Muscle layer of colon (tissue), 2 donors: ENCODE measurements at regions not wholly inside any gene's neighbourhood (a gene's known extent, or its start where the extent isn't known, plus 50 kb on each side); places are given as distances from the start of the nearest gene placed in this dataset.
"Not testable (repeated sequence)": the region's sequence is repeated elsewhere in the genome, so short reads cannot be mapped to it uniquely, and the experiment has no call there.

Experiments used
- H3K27ac ChIP-seq: one replicate; pipeline ENCODE4 v1.7.0; 2013; ENCODE audit warnings: low read depth, mild to moderate bottlenecking, low read length, moderate library complexity
- H3K27me3 ChIP-seq, 2 donors: one replicate each; pipeline ENCODE4 v1.7.0; 2013; ENCODE audit warnings: low read length in 2 of 2, mild to moderate bottlenecking in 2 of 2; ENCODE audit not compliant: insufficient read depth in 2 of 2, control insufficient read depth in 1 of 2
- H3K36me3 ChIP-seq: one replicate; pipeline ENCODE4 v1.7.0; 2013; ENCODE audit warnings: mild to moderate bottlenecking, low read length; ENCODE audit not compliant: insufficient read depth
- H3K4me1 ChIP-seq: one replicate; pipeline ENCODE4 v1.7.0; 2013; ENCODE audit warnings: mild to moderate bottlenecking, low read length; ENCODE audit not compliant: insufficient read depth
- H3K4me3 ChIP-seq, 2 donors: one replicate each; pipeline ENCODE4 v1.7.0; 2013; ENCODE audit warnings: low read length in 2 of 2, low read depth in 1 of 2, mild to moderate bottlenecking in 1 of 2, moderate library complexity in 1 of 2
- H3K9ac ChIP-seq: one replicate; pipeline ENCODE4 v1.7.0; 2013; ENCODE audit warnings: low read length
- H3K9me3 ChIP-seq: one replicate; pipeline ENCODE4 v1.7.0; 2013; ENCODE audit warnings: mild to moderate bottlenecking, low read length
- donor health status: abdominal sarcoma.
- donor health status: Adenocarcinoma of cecum.

- Histone ChIP-seq H3K4me1 (peaks cover 13% of the 10 kb centered on the region), H3K36me3 (no peaks in the 10 kb centered on the region), H3K9ac (no peak overlapping the region), H3K27ac (peak overlapping the region; percentile 36), H3K27me3 (no peaks in the 10 kb centered on the region), H3K4me3 (peak overlapping the region in 1 of 2 donors; percentile 29), H3K9me3 (no peaks in the 10 kb centered on the region)
These were observed 167.3 kb downstream of the FASLG start for GRCh38 chr1:172826096-172826741.

GRCh38 chr1:172827301-172827700 is 168.4 kb downstream of the FASLG start:
- Histone ChIP-seq H3K4me3 (no peak overlapping the region), H3K27ac (no peak overlapping the region), H3K4me1 (peaks cover 13% of the 10 kb centered on the region), H3K36me3 (no peaks in the 10 kb centered on the region), H3K27me3 (no peaks in the 10 kb centered on the region), H3K9ac (no peak overlapping the region), H3K9me3 (no peaks in the 10 kb centered on the region)

- Histone ChIP-seq H3K36me3 (no peaks in the 10 kb centered on the region), H3K4me1 (peaks cover 13% of the 10 kb centered on the region), H3K27me3 (no peaks in the 10 kb centered on the region), H3K9ac (no peak overlapping the region), H3K4me3 (no peak overlapping the region), H3K27ac (no peak overlapping the region), H3K9me3 (no peaks in the 10 kb centered on the region)
These were observed 168.9 kb downstream of the FASLG start for GRCh38 chr1:172827841-172828240.

- Histone ChIP-seq H3K4me1 (no peaks in the 10 kb centered on the region), H3K27ac (no peak overlapping the region), H3K9me3 (no peaks in the 10 kb centered on the region), H3K9ac (no peak overlapping the region), H3K36me3 (no peaks in the 10 kb centered on the region), H3K27me3 (no peaks in the 10 kb centered on the region), H3K4me3 (no peak overlapping the region)
These were observed 173.3 kb downstream of the FASLG start for GRCh38 chr1:172832006-172832725.

- H3K27ac ChIP-seq, result no peak overlapping the region
- H3K36me3 ChIP-seq, result no peaks in the 10 kb centered on the region
These were observed 175.1 kb downstream of the FASLG start for GRCh38 chr1:172833954-172834353.

GRCh38 chr1:172834609-172835008 is 175.7 kb downstream of the FASLG start:
- Histone ChIP-seq H3K27ac (no peak overlapping the region), H3K9me3 (no peaks in the 10 kb centered on the region), H3K4me1 (no peaks in the 10 kb centered on the region), H3K36me3 (no peaks in the 10 kb centered on the region), H3K9ac (no peak overlapping the region), H3K4me3 (no peak overlapping the region), H3K27me3 (no peaks in the 10 kb centered on the region)

More at GRCh38 chr1:172833954-172834353, 175.1 kb downstream of the FASLG start:
- no peaks in the 10 kb centered on the region for H3K4me1 ChIP-seq
- H3K27me3 ChIP-seq, result no peaks in the 10 kb centered on the region
- H3K9me3 ChIP-seq, result no peaks in the 10 kb centered on the region
- H3K9ac ChIP-seq, result no peak overlapping the region
- H3K4me3 ChIP-seq, result no peak overlapping the region

- Histone ChIP-seq H3K9ac (no peak overlapping the region), H3K36me3 (no peaks in the 10 kb centered on the region), H3K9me3 (no peaks in the 10 kb centered on the region), H3K27me3 (no peaks in the 10 kb centered on the region), H3K4me1 (no peaks in the 10 kb centered on the region), H3K4me3 (no peak overlapping the region), H3K27ac (no peak overlapping the region)
These were observed 176.9 kb downstream of the FASLG start for GRCh38 chr1:172835834-172836233.

- Histone ChIP-seq H3K4me1 (no peaks in the 10 kb centered on the region), H3K27ac (peak overlapping the region; percentile 7), H3K9me3 (no peaks in the 10 kb centered on the region), H3K36me3 (no peaks in the 10 kb centered on the region), H3K4me3 (no peak overlapping the region), H3K27me3 (no peaks in the 10 kb centered on the region), H3K9ac (no peak overlapping the region)
These were observed 179.1 kb downstream of the FASLG start for GRCh38 chr1:172837816-172838679.

GRCh38 chr1:172838680-172839313 is 179.9 kb downstream of the FASLG start:
- Histone ChIP-seq H3K36me3 (no peaks in the 10 kb centered on the region), H3K4me1 (no peaks in the 10 kb centered on the region), H3K27ac (no peak overlapping the region), H3K9ac (no peak overlapping the region), H3K4me3 (no peak overlapping the region), H3K9me3 (no peaks in the 10 kb centered on the region), H3K27me3 (no peaks in the 10 kb centered on the region)

GRCh38 chr1:172839639-172840038 is 180.7 kb downstream of the FASLG start:
- H3K27me3 ChIP-seq, H3K4me1 ChIP-seq, H3K9ac ChIP-seq: not testable (repeated sequence)

GRCh38 chr1:172843444-172843843 is 184.5 kb downstream of the FASLG start:
- H3K9ac ChIP-seq, result no peak overlapping the region
- H3K36me3 ChIP-seq, result no peaks in the 10 kb centered on the region
- no peaks in the 10 kb centered on the region for H3K4me1 ChIP-seq
- H3K4me3 ChIP-seq, result no peak overlapping the region
- H3K27ac ChIP-seq, result no peak overlapping the region
- H3K27me3 ChIP-seq, result no peaks in the 10 kb centered on the region
- H3K9me3 ChIP-seq, result no peaks in the 10 kb centered on the region

More at GRCh38 chr1:172839639-172840038, 180.7 kb downstream of the FASLG start:
- not testable (repeated sequence) for H3K36me3 ChIP-seq, H3K9me3 ChIP-seq, H3K27ac ChIP-seq, H3K4me3 ChIP-seq
